ENCODE measurements at regions not wholly inside any gene's neighbourhood (a gene's known extent, or its start where the extent isn't known, plus 50 kb on each side); places are given as distances from the start of the nearest gene placed in this dataset.
"Not testable (repeated sequence)": the region's sequence is repeated elsewhere in the genome, so short reads cannot be mapped to it uniquely, and the experiment has no call there.

- H3K27me3 ChIP-seq (replicated peaks in 1 of 4; ENCODE audit: control insufficient read depth in 3 of 4, extremely low read depth in 1 of 4, insufficient read depth in 3 of 4, low read length in 3 of 4); H3K4me2 ChIP-seq (ENCODE audit: insufficient read depth in 1 of 2, low read depth in 2 of 2, low read length in 2 of 2); H3K9ac ChIP-seq (replicated peaks in 1 of 4; ENCODE audit: extremely low read depth in 1 of 4, low read depth in 3 of 4, low read length in 3 of 4); DNase-seq (ENCODE audit: low read depth in 1 of 2, low spot score in 2 of 2); H3K4me1 ChIP-seq (replicated peaks in 1 of 4; ENCODE audit: control insufficient read depth in 3 of 4, insufficient read depth in 4 of 4, low read length in 3 of 4); H4K8ac ChIP-seq (ENCODE audit: extremely low read depth, insufficient read depth, low read length); H2BK15ac ChIP-seq (ENCODE audit: low read length); H3K79me1 ChIP-seq (ENCODE audit: low read depth, low read length); FAIRE-seq; H3K36me3 ChIP-seq (ENCODE audit: control insufficient read depth in 2 of 4, insufficient read depth in 4 of 4, low read length in 3 of 4); H3K4me3 ChIP-seq (ENCODE audit: extremely low read depth in 1 of 4, insufficient read depth in 2 of 4, low read depth in 3 of 4, low read length in 4 of 4); H2BK20ac ChIP-seq (ENCODE audit: low read length); H4K20me1 ChIP-seq (replicated peaks in 1 of 2; ENCODE audit: control insufficient read depth in 1 of 2, insufficient read depth in 2 of 2, low read length in 2 of 2); H3K23me2 ChIP-seq (ENCODE audit: low read depth, low read length); H3K56ac ChIP-seq (replicated peaks; ENCODE audit: insufficient read length, low read depth, low read length); H3K27ac ChIP-seq (ENCODE audit: low read depth, low read length); H3K23ac ChIP-seq (ENCODE audit: insufficient read length); H3K14ac ChIP-seq (ENCODE audit: insufficient read length); H4K5ac ChIP-seq (ENCODE audit: insufficient read length, low read depth, low read length); CTCF ChIA-PET (ENCODE audit: partially characterized antibody); H2BK5ac ChIP-seq (ENCODE audit: low read depth, low read length); H2BK12ac ChIP-seq (ENCODE audit: low read depth, low read length); H2AFZ ChIP-seq (ENCODE audit: low read length); H3K4ac ChIP-seq (replicated peaks; ENCODE audit: insufficient read length, low read depth, low read length); H4K91ac ChIP-seq (replicated peaks; ENCODE audit: insufficient read length, low read length); H3K18ac ChIP-seq (ENCODE audit: extremely low read depth, low read length); H2BK120ac ChIP-seq (replicated peaks; ENCODE audit: low read depth, low read length); H2AK5ac ChIP-seq (ENCODE audit: low read depth, low read length); H3K79me2 ChIP-seq (ENCODE audit: control insufficient read depth in 1 of 2, insufficient read depth in 2 of 2, low read length in 2 of 2); POLR2A ChIA-PET (ENCODE audit: partially characterized antibody): not testable (repeated sequence)
- peaks cover 21 to 67% of the 10 kb centered on the region in 2 experiments for H3K9me3 ChIP-seq (ENCODE audit: insufficient read depth in 2 of 2, low read depth in 1 of 2, low read length in 1 of 2)
- 86% methylated on average over 17 of the region's 29 CpGs; no CpG with 5 or more reads in 1 of the 2 experiments for WGBS, 2 experiments (ENCODE audit: extremely low coverage in 1 of 2, insufficient coverage in 1 of 2, insufficient read length in 1 of 2, insufficient replicate concordance in 2 of 2, low coverage in 1 of 2, low lambda C conversion rate in 2 of 2, missing lambda C conversion rate in 1 of 2)
Measured at GRCh38 chr14:105598040-105598763, 71.8 kb downstream of the TMEM121 start.

Data from H1 (cell line).